ENCODE measurements at regions not wholly inside any gene's neighbourhood (a gene's known extent, or its start where the extent isn't known, plus 50 kb on each side); places are given as distances from the start of the nearest gene placed in this dataset.

DNA sequence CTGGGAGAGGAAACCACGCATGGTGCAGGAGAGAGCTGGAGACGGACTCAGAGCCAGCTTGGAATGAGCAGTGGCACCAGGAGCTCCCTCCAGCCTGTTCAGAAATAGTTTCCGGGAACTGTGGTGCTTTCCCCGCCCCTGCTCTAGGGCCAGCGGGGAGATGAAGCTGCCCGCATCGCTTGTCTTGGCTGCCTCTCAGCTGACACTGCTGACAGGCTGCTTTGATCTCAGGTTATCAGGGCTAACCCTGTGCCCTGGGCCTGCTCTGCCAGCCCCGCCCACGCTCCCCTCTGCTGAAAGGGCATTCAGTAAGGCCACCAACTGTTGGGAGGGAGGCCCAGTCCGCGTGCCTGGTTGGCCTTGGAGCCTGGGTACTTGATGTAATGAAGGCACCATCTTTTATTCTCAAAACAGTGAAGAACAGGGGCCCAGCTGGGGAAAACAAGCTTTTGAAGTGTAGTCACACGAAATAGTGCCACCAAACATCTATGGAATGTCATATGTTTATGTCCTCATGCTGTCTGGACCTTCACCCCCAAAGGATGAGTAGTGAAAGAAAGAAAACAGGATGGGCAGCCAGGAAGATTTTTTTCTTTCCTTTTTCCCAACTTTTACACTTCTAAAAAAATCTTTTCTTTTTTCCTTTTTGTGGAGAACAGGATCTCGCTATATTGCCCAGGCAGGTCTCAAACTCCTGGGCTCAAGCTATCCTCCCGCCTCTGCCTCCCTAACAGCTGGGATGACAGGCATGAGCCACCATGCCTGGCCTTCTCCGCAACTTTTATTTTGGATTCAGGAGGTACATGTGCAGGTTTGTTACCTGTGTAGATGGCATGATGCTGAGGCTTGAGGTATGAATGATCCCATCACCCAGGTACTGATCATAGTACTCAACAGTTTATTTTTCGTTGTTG is 115.9 kb upstream of the TBX3 start:
- TF ChIP-seq, protein P1, sequence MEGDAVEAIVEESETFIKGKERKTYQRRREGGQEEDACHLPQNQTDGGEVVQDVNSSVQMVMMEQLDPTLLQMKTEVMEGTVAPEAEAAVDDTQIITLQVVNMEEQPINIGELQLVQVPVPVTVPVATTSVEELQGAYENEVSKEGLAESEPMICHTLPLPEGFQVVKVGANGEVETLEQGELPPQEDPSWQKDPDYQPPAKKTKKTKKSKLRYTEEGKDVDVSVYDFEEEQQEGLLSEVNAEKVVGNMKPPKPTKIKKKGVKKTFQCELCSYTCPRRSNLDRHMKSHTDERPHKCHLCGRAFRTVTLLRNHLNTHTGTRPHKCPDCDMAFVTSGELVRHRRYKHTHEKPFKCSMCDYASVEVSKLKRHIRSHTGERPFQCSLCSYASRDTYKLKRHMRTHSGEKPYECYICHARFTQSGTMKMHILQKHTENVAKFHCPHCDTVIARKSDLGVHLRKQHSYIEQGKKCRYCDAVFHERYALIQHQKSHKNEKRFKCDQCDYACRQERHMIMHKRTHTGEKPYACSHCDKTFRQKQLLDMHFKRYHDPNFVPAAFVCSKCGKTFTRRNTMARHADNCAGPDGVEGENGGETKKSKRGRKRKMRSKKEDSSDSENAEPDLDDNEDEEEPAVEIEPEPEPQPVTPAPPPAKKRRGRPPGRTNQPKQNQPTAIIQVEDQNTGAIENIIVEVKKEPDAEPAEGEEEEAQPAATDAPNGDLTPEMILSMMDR (conservative IDR thresholded peaks at IDR 0.05): no peak
- TF ChIP-seq ZFX (IDR thresholded peaks at IDR 0.05): no peak

Measured in C4-2B (cell line).